H9 (cell line): ENCODE measurements at regions not wholly inside any gene's neighbourhood (a gene's known extent, or its start where the extent isn't known, plus 50 kb on each side); places are given as distances from the start of the nearest gene placed in this dataset.

Source experiments
- DNase-seq: peaks from one replicate; pipeline ENCODE4 v3.0.0-alpha.2; 2017
- H2AFZ ChIP-seq: one replicate; pipeline ENCODE4 v1.6.1; 2013; ENCODE audit warnings: mild to moderate bottlenecking, low read length, control low read depth, moderate library complexity
- H2AK5ac ChIP-seq: 2 replicates; pipeline ENCODE4 v1.6.1; 2013; ENCODE audit warnings: low read length, control low read depth, mixed read lengths; ENCODE audit not compliant: insufficient read length
- H2BK120ac ChIP-seq: one replicate; pipeline ENCODE4 v1.6.1; 2013; ENCODE audit warnings: low read depth, mild to moderate bottlenecking, low read length, control low read depth, inconsistent platforms; ENCODE audit not compliant: poor library complexity, severe bottlenecking
- H2BK12ac ChIP-seq: 2 replicates; pipeline ENCODE4 v1.6.1; 2013; ENCODE audit warnings: low read length, control low read depth, mixed read lengths, low read depth; ENCODE audit not compliant: insufficient read length
- H2BK15ac ChIP-seq: 2 replicates; pipeline ENCODE4 v1.6.1; 2013; ENCODE audit warnings: low read depth, low read length, control low read depth
- H2BK20ac ChIP-seq: one replicate; pipeline ENCODE4 v1.6.1; 2013; ENCODE audit warnings: low read depth, mild to moderate bottlenecking, low read length, control low read depth, inconsistent platforms; ENCODE audit not compliant: poor library complexity, severe bottlenecking
- H2BK5ac ChIP-seq: 2 replicates; pipeline ENCODE4 v1.6.1; 2013; ENCODE audit warnings: low read length, control low read depth, mixed read lengths; ENCODE audit not compliant: insufficient read length
- H3K14ac ChIP-seq: 2 replicates; pipeline ENCODE4 v1.6.1; 2013; ENCODE audit warnings: low read length, control low read depth; ENCODE audit not compliant: insufficient read depth
- H3K18ac ChIP-seq: 2 replicates; pipeline ENCODE4 v1.6.1; 2013; ENCODE audit warnings: low read depth, mild to moderate bottlenecking, mixed read lengths, low read length, control low read depth; ENCODE audit not compliant: insufficient read length
- H3K23ac ChIP-seq: 2 replicates; pipeline ENCODE4 v1.6.1; 2013; ENCODE audit warnings: low read length, control low read depth, mixed read lengths, low read depth; ENCODE audit not compliant: insufficient read length
- H3K23me2 ChIP-seq: 2 replicates; pipeline ENCODE4 v1.6.1; 2013; ENCODE audit warnings: low read depth, mild to moderate bottlenecking, mixed read lengths, low read length, control low read depth; ENCODE audit not compliant: insufficient read length, poor library complexity, severe bottlenecking
- H3K27ac ChIP-seq: 2 replicates; pipeline ENCODE4 v1.5.1; 2013; ENCODE audit warnings: low read length, control low read depth, mixed read lengths, low read depth; ENCODE audit not compliant: insufficient read length
- H3K27me3 ChIP-seq: 2 replicates; pipeline ENCODE4 v1.6.1; 2013; ENCODE audit warnings: low read length, control low read depth, inconsistent platforms; ENCODE audit not compliant: insufficient read depth
- H3K4ac ChIP-seq: 2 replicates; pipeline ENCODE4 v1.6.1; 2013; ENCODE audit warnings: low read depth, mild to moderate bottlenecking, control low read depth, inconsistent platforms, low read length, moderate library complexity
- H3K4me1 ChIP-seq: 2 replicates; pipeline ENCODE4 v1.6.1; 2013; ENCODE audit warnings: low read length, control low read depth, inconsistent platforms; ENCODE audit not compliant: insufficient read depth
- H3K4me2 ChIP-seq: 2 replicates; pipeline ENCODE4 v1.6.1; 2013; ENCODE audit warnings: low read length, control low read depth, mixed read lengths; ENCODE audit not compliant: insufficient read length, insufficient read depth
- H3K56ac ChIP-seq: 2 replicates; pipeline ENCODE4 v1.6.1; 2013; ENCODE audit warnings: low read depth, mild to moderate bottlenecking, mixed read lengths, low read length, control low read depth; ENCODE audit not compliant: insufficient read length
- H3K79me1 ChIP-seq: 2 replicates; pipeline ENCODE4 v1.6.1; 2013; ENCODE audit warnings: low read depth, mild to moderate bottlenecking, moderate library complexity, low read length, control low read depth, inconsistent platforms; ENCODE audit not compliant: insufficient read depth, poor library complexity, severe bottlenecking
- H3K79me2 ChIP-seq: 2 replicates; pipeline ENCODE4 v1.6.1; 2013; ENCODE audit warnings: low read length, control low read depth, inconsistent platforms; ENCODE audit not compliant: insufficient read depth
- H3K9ac ChIP-seq: 2 replicates; pipeline ENCODE4 v1.6.1; 2013; ENCODE audit warnings: low read length, control low read depth, mixed read lengths; ENCODE audit not compliant: insufficient read length; ENCODE audit errors: extremely low read depth
- H3K9me3 ChIP-seq: one replicate; pipeline ENCODE4 v1.6.1; 2013; ENCODE audit warnings: low read depth, low read length, inconsistent platforms; ENCODE audit not compliant: control insufficient read depth
- H3T11ph ChIP-seq: one replicate; pipeline ENCODE4 v1.6.1; 2013; ENCODE audit warnings: mild to moderate bottlenecking, low read length, control low read depth, inconsistent platforms
- H4K20me1 ChIP-seq: one replicate; pipeline ENCODE4 v1.6.1; 2013; ENCODE audit not compliant: control insufficient read depth, insufficient read length, insufficient read depth
- H4K5ac ChIP-seq: 2 replicates; pipeline ENCODE4 v1.6.1; 2013; ENCODE audit warnings: low read depth, mild to moderate bottlenecking, mixed read lengths, low read length, control low read depth; ENCODE audit not compliant: insufficient read length
- H4K8ac ChIP-seq: replicated peaks from 2 replicates; pipeline ENCODE4 v1.6.1; 2013; ENCODE audit warnings: low read length, control low read depth, mixed read lengths, low read depth; ENCODE audit not compliant: insufficient read length
- H4K91ac ChIP-seq: 2 replicates; pipeline ENCODE4 v1.6.1; 2013; ENCODE audit warnings: low read depth, mild to moderate bottlenecking, moderate library complexity, mixed read lengths, low read length, control low read depth; ENCODE audit not compliant: insufficient read length
- H3K27ac Mint-ChIP-seq, 3 experiments: 2 replicates in 2 of 3; 3 replicates in 1 of 3; pipeline ENCODE4 v1.8.0; 2020 to 2021; ENCODE audit warnings: mixed read lengths in 3 of 3, mild to moderate bottlenecking in 1 of 3, moderate library complexity in 1 of 3
- H3K27me3 Mint-ChIP-seq: 2 replicates; pipeline ENCODE4 v1.8.0; 2021; ENCODE audit warnings: low read depth, mild to moderate bottlenecking, moderate library complexity, mixed read lengths
- H3K36me3 Mint-ChIP-seq, 3 experiments: 2 replicates in 2 of 3; 3 replicates in 1 of 3; pipeline ENCODE4 v1.8.0; 2020 to 2021; ENCODE audit warnings: low read depth in 3 of 3, mixed read lengths in 3 of 3; ENCODE audit not compliant: insufficient read depth in 1 of 3
- H3K4me1 Mint-ChIP-seq, 2 experiments: 2 replicates each; pipeline ENCODE4 v1.8.0; 2020; ENCODE audit warnings: mixed read lengths in 2 of 2
- H3K4me3 Mint-ChIP-seq, 2 experiments: 2 replicates in 1 of 2; 3 replicates in 1 of 2; pipeline ENCODE4 v1.8.0; 2020 to 2021; ENCODE audit warnings: mild to moderate bottlenecking in 2 of 2, mixed read lengths in 2 of 2, moderate library complexity in 1 of 2
- H3K9me3 Mint-ChIP-seq, 2 experiments: 2 replicates in 1 of 2; 3 replicates in 1 of 2; pipeline ENCODE4 v1.8.0; 2020; ENCODE audit warnings: mild to moderate bottlenecking in 2 of 2, mixed read lengths in 2 of 2, moderate library complexity in 1 of 2
- WGBS: extraction: QIAGEN DNeasy Blood & Tissue Kit; methylation state at CpG from one replicate; pipeline ENCODE4 v1.1.7; 2013; ENCODE audit warnings: missing lambda C conversion rate, low lambda C conversion rate, mixed read lengths; ENCODE audit not compliant: insufficient read length; ENCODE audit errors: extremely low coverage; 5-methylcytosine and 5-hydroxymethylcytosine counted together
- TF ChIP-seq, protein P1 (sequence below): fragments of 200-600 bp; sonication (generic); conservative IDR thresholded peaks from 3 replicates; pipeline ENCODE4 v1.8.0; 2021; ENCODE audit warnings: antibody characterized with exemption, mild to moderate bottlenecking

DNA sequence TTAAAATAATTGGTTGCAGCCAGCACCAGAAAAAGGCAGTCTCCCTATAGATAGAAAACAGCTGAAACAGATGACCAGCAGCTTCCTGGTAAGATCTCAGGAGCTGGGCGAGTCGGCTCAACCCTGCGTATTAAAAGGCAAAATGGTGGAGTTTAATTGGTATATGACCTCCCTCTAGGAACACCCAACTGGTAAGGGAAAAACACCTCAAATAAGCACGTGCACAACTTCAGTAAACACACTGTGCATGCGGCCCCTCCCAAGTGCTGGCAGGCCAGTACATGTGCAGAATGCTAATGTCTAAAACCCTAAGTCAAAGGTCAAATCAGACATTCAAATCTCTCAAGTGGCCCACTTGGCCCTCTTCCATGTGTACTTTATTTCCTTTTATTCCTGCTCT is 103.2 kb upstream of the PDE5A start:
- no peak overlapping the region for H4K5ac ChIP-seq
- H2BK5ac ChIP-seq: no peak overlapping the region
- H2AFZ ChIP-seq: no peak overlapping the region
- no peaks in the 10 kb centered on the region for H3K9me3 ChIP-seq
- no peak overlapping the region for H4K91ac ChIP-seq
- no peaks in the 10 kb centered on the region for H3K4me1 ChIP-seq
- Mint-ChIP-seq H3K9me3 (peaks cover 0 to 5% of the 10 kb centered on the region in 2 experiments; a peak in 2 of 5 replicates), H3K4me3 (no peak overlapping the region), H3K27me3 (no peaks in the 10 kb centered on the region), H3K36me3 (no peaks in the 10 kb centered on the region; a peak in 3 of 7 replicates), H3K4me1 (peaks cover 9 to 11% of the 10 kb centered on the region in 2 experiments), H3K27ac (peak overlapping the region in 1 of 3 experiments; percentile 29; a peak in 1 of 7 replicates)
- H3K27me3 ChIP-seq: no peaks in the 10 kb centered on the region
- no peak for DNase-seq
- no peak overlapping the region for H3K4ac ChIP-seq
- TF ChIP-seq, protein P1, sequence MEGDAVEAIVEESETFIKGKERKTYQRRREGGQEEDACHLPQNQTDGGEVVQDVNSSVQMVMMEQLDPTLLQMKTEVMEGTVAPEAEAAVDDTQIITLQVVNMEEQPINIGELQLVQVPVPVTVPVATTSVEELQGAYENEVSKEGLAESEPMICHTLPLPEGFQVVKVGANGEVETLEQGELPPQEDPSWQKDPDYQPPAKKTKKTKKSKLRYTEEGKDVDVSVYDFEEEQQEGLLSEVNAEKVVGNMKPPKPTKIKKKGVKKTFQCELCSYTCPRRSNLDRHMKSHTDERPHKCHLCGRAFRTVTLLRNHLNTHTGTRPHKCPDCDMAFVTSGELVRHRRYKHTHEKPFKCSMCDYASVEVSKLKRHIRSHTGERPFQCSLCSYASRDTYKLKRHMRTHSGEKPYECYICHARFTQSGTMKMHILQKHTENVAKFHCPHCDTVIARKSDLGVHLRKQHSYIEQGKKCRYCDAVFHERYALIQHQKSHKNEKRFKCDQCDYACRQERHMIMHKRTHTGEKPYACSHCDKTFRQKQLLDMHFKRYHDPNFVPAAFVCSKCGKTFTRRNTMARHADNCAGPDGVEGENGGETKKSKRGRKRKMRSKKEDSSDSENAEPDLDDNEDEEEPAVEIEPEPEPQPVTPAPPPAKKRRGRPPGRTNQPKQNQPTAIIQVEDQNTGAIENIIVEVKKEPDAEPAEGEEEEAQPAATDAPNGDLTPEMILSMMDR: no peak
- no peak overlapping the region for H2BK120ac ChIP-seq
- H3K79me1 ChIP-seq: no peaks in the 10 kb centered on the region
- no peak overlapping the region for H3K23ac ChIP-seq
- no peak overlapping the region for H3K9ac ChIP-seq
- no peak overlapping the region for H3K14ac ChIP-seq
- H3K56ac ChIP-seq: no peak overlapping the region
- no peak overlapping the region for H3K18ac ChIP-seq
- H4K8ac ChIP-seq: no peak overlapping the region
- H3K4me2 ChIP-seq: no peak overlapping the region
- H3K79me2 ChIP-seq: no peaks in the 10 kb centered on the region
- no peaks in the 10 kb centered on the region for H3K23me2 ChIP-seq
- no peak overlapping the region for H2AK5ac ChIP-seq
- no peak overlapping the region for H3K27ac ChIP-seq
- no CpG with 5 or more reads among the region's 5 CpGs for WGBS
- no peaks in the 10 kb centered on the region for H4K20me1 ChIP-seq
- no peak overlapping the region for H3T11ph ChIP-seq
- no peak overlapping the region for H2BK20ac ChIP-seq
- no peak overlapping the region for H2BK15ac ChIP-seq
- H2BK12ac ChIP-seq: no peak overlapping the region
